ENCODE measurements at regions not wholly inside any gene's neighbourhood (a gene's known extent, or its start where the extent isn't known, plus 50 kb on each side); places are given as distances from the start of the nearest gene placed in this dataset.

- ATAC-seq (no peak), FAIRE-seq (no peak), DNase-seq (ENCODE audit: extremely low read depth in 1 of 4, low spot score in 3 of 4) (no peak)
- H3K9me3 ChIP-seq (replicated peaks; ENCODE audit: control insufficient read depth, insufficient read depth, low read depth, low read length): no peaks in the 10 kb centered on the region
- ChIA-PET POLR2A (no interaction called here), CTCF (ENCODE audit: low intra/inter-chr PET ratio) (no interaction called here)
- H2AFZ ChIP-seq (ENCODE audit: low read depth, low read length): no peak overlapping the region
- H4K20me1 ChIP-seq (replicated peaks; ENCODE audit: control insufficient read depth, insufficient read depth, low read length): no peaks in the 10 kb centered on the region
- intact Hi-C loops (cut with micrococcal nuclease) (no loop called here), in situ Hi-C loops (cut with MboI) (no loop called here)
- no peak overlapping the region for H3K9ac ChIP-seq (ENCODE audit: insufficient read depth in 1 of 2, low read depth in 2 of 2, low read length in 2 of 2)
- no peak overlapping the region for H3K27ac ChIP-seq (ENCODE audit: extremely low read depth, low read depth, low read length)
- H3K4me3 ChIP-seq: no peak overlapping the region
- no TSS peak for BruUV-seq (replicated peaks)
- TF ChIP-seq EHMT2 (IDR thresholded peaks at IDR 0.05): no peak
- TF ChIP-seq ZNF121 (CRISPR knock-in tag; conservative IDR thresholded peaks at IDR 0.05): no peak
- TF ChIP-seq SP2 (IDR thresholded peaks at IDR 0.05; ENCODE audit: extremely low read depth, low read depth, low read length, poor library complexity, severe bottlenecking): no peak
- TF ChIP-seq KLF16 (IDR thresholded peaks at IDR 0.05): no peak
- TF ChIP-seq TFAM (CRISPR knock-in tag; conservative IDR thresholded peaks at IDR 0.05): no peak
- H3K36me3 ChIP-seq (ENCODE audit: control insufficient read depth, insufficient read depth, low read length): no peaks in the 10 kb centered on the region
- no peak overlapping the region for H3K4me2 ChIP-seq (ENCODE audit: insufficient read depth, low read length)
- no peaks in the 10 kb centered on the region for H3K79me2 ChIP-seq (ENCODE audit: control insufficient read depth, insufficient read depth, low read length)
- 0% methylated on average over 4 of the region's 4 CpGs for WGBS (ENCODE audit: insufficient coverage, low coverage, missing lambda C conversion rate)
- no peaks in the 10 kb centered on the region for H3K27me3 ChIP-seq (ENCODE audit: control insufficient read depth in 2 of 2, insufficient read depth in 2 of 2, low read length in 2 of 2)
- H3K4me1 ChIP-seq (replicated peaks in 1 of 2; ENCODE audit: control insufficient read depth in 2 of 2, insufficient read depth in 2 of 2, low read length in 2 of 2): no peaks in the 10 kb centered on the region
- H3K9me1 ChIP-seq (ENCODE audit: control insufficient read depth, insufficient read depth, low read length): no peaks in the 10 kb centered on the region
Observed at GRCh38 chr3:159627634-159628033, 361.0 kb upstream of the IL12A start.

- Histone ChIP-seq H3K4me1 (replicated peaks in 1 of 2; ENCODE audit: control insufficient read depth in 2 of 2, insufficient read depth in 2 of 2, low read length in 2 of 2) (no peaks in the 10 kb centered on the region), H3K9ac (ENCODE audit: insufficient read depth in 1 of 2, low read depth in 2 of 2, low read length in 2 of 2) (no peak overlapping the region), H3K9me3 (replicated peaks; ENCODE audit: control insufficient read depth, insufficient read depth, low read depth, low read length) (no peaks in the 10 kb centered on the region), H2AFZ (ENCODE audit: low read depth, low read length) (no peak overlapping the region), H3K9me1 (ENCODE audit: control insufficient read depth, insufficient read depth, low read length) (no peaks in the 10 kb centered on the region), H3K4me3 (no peak overlapping the region), H3K79me2 (ENCODE audit: control insufficient read depth, insufficient read depth, low read length) (no peaks in the 10 kb centered on the region), H4K20me1 (replicated peaks; ENCODE audit: control insufficient read depth, insufficient read depth, low read length) (no peaks in the 10 kb centered on the region), H3K27ac (ENCODE audit: extremely low read depth, low read depth, low read length) (no peak overlapping the region), H3K4me2 (ENCODE audit: insufficient read depth, low read length) (no peak overlapping the region), H3K36me3 (ENCODE audit: control insufficient read depth, insufficient read depth, low read length) (no peaks in the 10 kb centered on the region), H3K27me3 (ENCODE audit: control insufficient read depth in 2 of 2, insufficient read depth in 2 of 2, low read length in 2 of 2) (no peaks in the 10 kb centered on the region)
- DNase-seq (ENCODE audit: extremely low read depth in 1 of 4, low spot score in 3 of 4) (no peak), ATAC-seq (no peak), FAIRE-seq (no peak)
- intact Hi-C loops (cut with micrococcal nuclease): no loop called here
- CTCF ChIA-PET (ENCODE audit: low intra/inter-chr PET ratio): no interaction called here
- in situ Hi-C loops (cut with MboI): no loop called here
- no peak for TF ChIP-seq SREBF1 (IDR thresholded peaks at IDR 0.05; ENCODE audit: borderline replicate concordance, low read depth, low read length)
- TF ChIP-seq SETDB1 (IDR thresholded peaks at IDR 0.05; ENCODE audit: low read length): no peak
- TF ChIP-seq IRF9 (tag; IDR thresholded peaks at IDR 0.05): no peak
- TF ChIP-seq ZNF12 (CRISPR knock-in tag; IDR thresholded peaks at IDR 0.05): no peak
- TF ChIP-seq ZNF785 (CRISPR knock-in tag; IDR thresholded peaks at IDR 0.05): no peak
- WGBS (ENCODE audit: insufficient coverage, low coverage, missing lambda C conversion rate): 0% methylated on average over 1 of the region's 1 CpG
- POLR2A ChIA-PET: no interaction called here
- no TSS peak for BruUV-seq (replicated peaks)
Observed at GRCh38 chr3:159629329-159630084, 359.1 kb upstream of the IL12A start.
